Keratinocyte (primary cell): ENCODE measurements at regions not wholly inside any gene's neighbourhood (a gene's known extent, or its start where the extent isn't known, plus 50 kb on each side); places are given as distances from the start of the nearest gene placed in this dataset.

Experiments
- DNase-seq: peaks from one replicate; pipeline ENCODE4 v3.0.0-alpha.2; 2011; ENCODE audit warnings: low read depth, missing footprints, low spot score
- FAIRE-seq: peaks from 2 replicates; lab custom pipeline; 2011; peaks lifted over from hg19 to GRCh38; lab: Jason Lieb, UNC
- H2AFZ ChIP-seq: 2 replicates; pipeline ENCODE4 v1.6.0; 2012; ENCODE audit warnings: low read length, control low read depth, inconsistent platforms; ENCODE audit not compliant: control insufficient read depth
- H3K27ac ChIP-seq: 2 replicates; pipeline ENCODE4 v1.5.1; 2011; ENCODE audit warnings: low read length; ENCODE audit not compliant: control insufficient read depth, insufficient read depth
- H3K27me3 ChIP-seq: 3 replicates; pipeline ENCODE4 v1.6.0; 2011; ENCODE audit warnings: low read length; ENCODE audit not compliant: control insufficient read depth, insufficient read depth; ENCODE audit errors: extremely low read depth
- H3K36me3 ChIP-seq, 2 experiments: 2 replicates in 1 of 2; 3 replicates in 1 of 2; pipeline ENCODE4 v1.5.1; 2011; ENCODE audit warnings: low read length in 2 of 2, mild to moderate bottlenecking in 1 of 2; ENCODE audit not compliant: control insufficient read depth in 2 of 2, insufficient read depth in 2 of 2; ENCODE audit errors: extremely low read depth in 1 of 2
- H3K4me1 ChIP-seq: 3 replicates; pipeline ENCODE4 v1.5.1; 2011; ENCODE audit warnings: low read length; ENCODE audit not compliant: control insufficient read depth, insufficient read depth; ENCODE audit errors: extremely low read depth
- H3K4me2 ChIP-seq: 3 replicates; pipeline ENCODE4 v1.6.0; 2011; ENCODE audit warnings: low read depth, low read length; ENCODE audit not compliant: control insufficient read depth, insufficient read depth; ENCODE audit errors: extremely low read depth
- H3K4me3 ChIP-seq, 3 experiments: fragments of 200-600 bp in 1 of 3; sonication (generic) in 1 of 3; 2 replicates in 2 of 3; 3 replicates in 1 of 3; pipeline ENCODE4 v1.5.1; 2011 to 2016; ENCODE audit warnings: low read length in 3 of 3, mild to moderate bottlenecking in 3 of 3, control low read depth in 2 of 3, inconsistent platforms in 1 of 3, low read depth in 1 of 3, mixed read lengths in 1 of 3, mixed run types in 1 of 3, moderate library complexity in 1 of 3; ENCODE audit not compliant: control insufficient read depth in 2 of 3, insufficient read depth in 2 of 3; ENCODE audit errors: extremely low read depth in 1 of 3
- H3K79me2 ChIP-seq: 2 replicates; pipeline ENCODE4 v1.6.0; 2012; ENCODE audit warnings: low read length; ENCODE audit not compliant: control insufficient read depth, insufficient read depth
- H3K9ac ChIP-seq: 3 replicates; pipeline ENCODE4 v1.6.0; 2011; ENCODE audit warnings: low read length; ENCODE audit not compliant: control insufficient read depth, insufficient read depth; ENCODE audit errors: extremely low read depth
- H3K9me1 ChIP-seq: 3 replicates; pipeline ENCODE4 v1.6.0; 2011; ENCODE audit warnings: low read length; ENCODE audit not compliant: control insufficient read depth, insufficient read depth; ENCODE audit errors: extremely low read depth
- H3K9me3 ChIP-seq: 2 replicates; pipeline ENCODE4 v1.5.1; 2012; ENCODE audit warnings: low read depth, low read length; ENCODE audit not compliant: control insufficient read depth
- H4K20me1 ChIP-seq: 3 replicates; pipeline ENCODE4 v1.6.0; 2011; ENCODE audit warnings: low read length; ENCODE audit not compliant: control insufficient read depth, insufficient read depth; ENCODE audit errors: extremely low read depth
- CTCF ChIP-seq, 3 experiments: IDR thresholded peaks in 1 of 3; conservative IDR thresholded peaks in 1 of 3; optimal IDR thresholded peaks in 1 of 3; 2 replicates in 2 of 3; 3 replicates in 1 of 3; pipeline versions ENCODE3 to v1.5.1; 2011; ENCODE audit warnings: low read length in 3 of 3, mild to moderate bottlenecking in 3 of 3, moderate library complexity in 2 of 3, control low read depth in 1 of 3, inconsistent platforms in 1 of 3; ENCODE audit not compliant: insufficient read depth in 2 of 3; ENCODE audit errors: extremely low read depth in 1 of 3
- EZH2 ChIP-seq: IDR thresholded peaks from one replicate; pipeline ENCODE4 v1.6.1; 2012; ENCODE audit warnings: inconsistent platforms, mild to moderate bottlenecking, low read length, moderate library complexity
- dilution Hi-C: fragments of 300-500 bp; cut with MboI; formaldehyde crosslinking; loops from one replicate; pipeline ENCODE4 v1.7.0; 2020; ENCODE audit warnings: low sequenced_read_pairs; ENCODE audit not compliant: extremely low pct_ligation_motif_present

- no peaks in the 10 kb centered on the region for H3K9me3 ChIP-seq
- H3K36me3 ChIP-seq: no peaks in the 10 kb centered on the region
- dilution Hi-C loops: no loop called here
- no peak for TF ChIP-seq EZH2
- H3K27me3 ChIP-seq: no peaks in the 10 kb centered on the region
- no peak overlapping the region for H3K4me2 ChIP-seq
- H3K79me2 ChIP-seq: no peaks in the 10 kb centered on the region
- FAIRE-seq (no peak), DNase-seq (no peak)
- H2AFZ ChIP-seq: no peak overlapping the region
- no peak overlapping the region for H3K9ac ChIP-seq
- no peak overlapping the region for H3K4me3 ChIP-seq
- no peaks in the 10 kb centered on the region for H3K4me1 ChIP-seq
- no peaks in the 10 kb centered on the region for H4K20me1 ChIP-seq
- no peaks in the 10 kb centered on the region for H3K9me1 ChIP-seq
- H3K27ac ChIP-seq: no peak overlapping the region
Observed at GRCh38 chr2:194103941-194104659, 1552.9 kb upstream of the SLC39A10 start.

- Histone ChIP-seq H3K4me3 (no peak overlapping the region), H3K36me3 (no peaks in the 10 kb centered on the region), H2AFZ (no peak overlapping the region), H3K79me2 (no peaks in the 10 kb centered on the region), H3K27me3 (no peaks in the 10 kb centered on the region), H3K4me2 (no peak overlapping the region), H3K27ac (no peak overlapping the region), H3K9me3 (no peaks in the 10 kb centered on the region), H4K20me1 (no peaks in the 10 kb centered on the region), H3K4me1 (no peaks in the 10 kb centered on the region), H3K9me1 (no peaks in the 10 kb centered on the region), H3K9ac (no peak overlapping the region)
- dilution Hi-C loops: no loop called here
- FAIRE-seq (no peak), DNase-seq (no peak)
- TF ChIP-seq EZH2 (no peak), CTCF (optimal IDR thresholded peaks at IDR 0.05 in 1 of 3, IDR thresholded peaks at IDR 0.05 in 1 of 3, conservative IDR thresholded peaks at IDR 0.05 in 1 of 3; ENCODE audit: extremely low read depth in 1 of 3, insufficient read depth in 2 of 3, low read length in 3 of 3) (no peak)
Observed at GRCh38 chr2:194102546-194102945, 1554.5 kb upstream of the SLC39A10 start.

GRCh38 chr2:194100201-194100600, 1556.8 kb upstream of the SLC39A10 start:
- no peak overlapping the region for H3K4me3 ChIP-seq
- no peak for TF ChIP-seq EZH2
- no peak for TF ChIP-seq CTCF (optimal IDR thresholded peaks at IDR 0.05 in 1 of 3, IDR thresholded peaks at IDR 0.05 in 1 of 3, conservative IDR thresholded peaks at IDR 0.05 in 1 of 3; ENCODE audit: extremely low read depth in 1 of 3, insufficient read depth in 2 of 3, low read length in 3 of 3)
- no peaks in the 10 kb centered on the region for H4K20me1 ChIP-seq
- H3K9me3 ChIP-seq: no peaks in the 10 kb centered on the region
- FAIRE-seq (no peak), DNase-seq (no peak)
- no peaks in the 10 kb centered on the region for H3K36me3 ChIP-seq
- H3K27me3 ChIP-seq: no peaks in the 10 kb centered on the region
- no peaks in the 10 kb centered on the region for H3K9me1 ChIP-seq
- no peaks in the 10 kb centered on the region for H3K79me2 ChIP-seq
- H3K9ac ChIP-seq: no peak overlapping the region
- no peak overlapping the region for H3K27ac ChIP-seq
- no peaks in the 10 kb centered on the region for H3K4me1 ChIP-seq
- H3K4me2 ChIP-seq: no peak overlapping the region
- dilution Hi-C loops: no loop called here
- H2AFZ ChIP-seq: no peak overlapping the region
